NCI-H82 treated with DMSO at 0.1 percent for 48 hours (cell line): ENCODE measurements at regions not wholly inside any gene's neighbourhood (a gene's known extent, or its start where the extent isn't known, plus 50 kb on each side); places are given as distances from the start of the nearest gene placed in this dataset.
"Not testable (repeated sequence)": the region's sequence is repeated elsewhere in the genome, so short reads cannot be mapped to it uniquely, and the experiment has no call there.

ENCODE experiments used
- DNase-seq: peaks from one replicate; lab custom pipeline; 2025; ENCODE audit not compliant: unreplicated experiment; lab: John Stamatoyannopoulos, UW

DNA sequence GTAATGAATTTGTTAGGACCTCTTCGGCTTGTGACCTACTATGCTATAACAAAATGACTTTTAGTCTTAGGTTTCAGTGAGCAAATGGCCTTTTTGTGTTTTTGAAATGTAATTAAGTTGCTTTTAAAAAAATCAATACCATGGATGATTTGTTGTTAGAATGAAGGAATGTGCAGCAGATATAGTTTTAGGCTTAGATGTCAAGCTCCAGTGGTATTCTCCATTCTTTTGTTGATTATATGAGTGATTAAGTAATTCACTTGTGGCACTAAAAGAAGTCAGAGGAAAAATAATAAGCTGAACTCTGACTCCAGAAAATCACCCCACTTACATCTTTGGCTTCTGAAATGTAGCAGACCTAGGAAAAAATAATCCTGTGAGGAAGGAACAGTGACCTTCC, 474.1 kb upstream of the MIS18BP1 start:
- no peak for DNase-seq

DNA sequence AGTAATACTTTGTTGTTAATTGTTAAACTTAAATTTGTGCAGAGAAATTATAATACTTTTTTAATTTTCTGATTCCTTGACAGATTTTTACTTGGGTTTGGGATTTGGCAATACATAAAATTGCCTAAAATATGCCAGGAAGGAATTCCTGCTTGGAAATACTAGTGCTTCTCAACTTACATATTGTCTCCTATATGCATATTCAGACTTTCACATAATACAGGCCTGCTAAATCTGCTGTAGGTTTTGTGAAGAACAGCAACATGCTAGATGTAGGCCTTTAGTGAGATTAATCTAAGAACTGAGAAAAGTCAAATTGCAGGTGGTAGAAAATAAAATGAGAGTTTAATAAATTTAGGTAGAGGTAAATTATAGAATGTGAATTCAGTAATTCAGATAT, 468.5 kb upstream of the MIS18BP1 start:
- DNase-seq: no peak

DNA sequence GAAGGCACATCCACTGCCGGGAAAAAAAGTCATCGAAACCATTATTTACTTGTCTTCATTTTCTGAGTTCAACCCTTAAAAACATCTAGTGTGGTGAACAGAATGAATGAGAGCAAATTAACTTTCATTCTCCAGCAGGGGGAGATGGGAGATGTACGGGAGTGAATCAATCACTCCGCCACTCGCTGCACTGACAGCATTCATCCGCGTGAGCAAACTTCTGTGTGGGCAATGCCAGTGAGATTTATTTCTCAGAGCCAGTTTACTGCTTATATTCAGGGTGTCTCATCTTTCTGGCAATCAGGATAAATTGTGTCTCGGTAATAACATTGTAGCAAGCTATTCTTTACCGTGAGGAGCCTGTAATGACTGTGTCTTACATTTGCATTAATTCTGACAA, 463.6 kb upstream of the MIS18BP1 start:
- no peak for DNase-seq

DNA sequence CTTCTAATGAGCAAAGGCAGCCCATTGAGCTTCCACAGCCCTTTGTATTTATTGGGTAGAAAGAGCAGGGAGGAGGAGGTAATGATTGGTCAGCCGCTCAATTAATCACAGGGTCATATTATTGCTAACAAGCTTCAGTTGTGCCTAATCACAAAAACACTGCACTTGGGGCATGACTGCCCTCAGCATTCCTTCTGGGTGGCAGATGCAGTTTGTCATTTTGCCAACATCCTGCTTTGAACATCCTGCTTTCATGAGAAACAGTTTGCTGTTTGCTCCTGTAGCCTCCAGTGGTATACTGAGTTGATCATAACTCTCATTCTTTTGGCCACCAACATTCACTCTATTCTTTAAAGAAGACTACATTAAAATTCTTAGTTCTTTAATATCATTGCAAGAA, 462.9 kb upstream of the MIS18BP1 start:
- DNase-seq: no peak

DNA sequence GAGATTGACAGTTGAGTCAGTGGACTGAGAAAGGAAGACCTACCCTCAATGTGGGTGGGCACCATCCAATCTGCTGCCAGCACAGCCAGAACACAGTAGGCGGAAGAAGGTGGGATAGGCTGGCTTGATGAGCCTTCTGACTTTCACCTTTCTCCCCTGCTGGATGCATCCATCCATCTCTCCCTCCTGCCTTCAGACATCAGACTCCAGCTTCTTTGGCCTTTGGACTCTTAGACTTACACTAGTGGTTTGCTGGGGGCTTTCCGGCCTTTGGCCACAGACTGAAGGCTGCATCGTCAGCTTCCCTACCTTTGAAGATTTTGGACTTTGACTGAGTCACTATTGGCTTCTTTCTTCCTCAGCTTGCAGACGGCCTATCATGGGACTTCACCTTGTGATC, 456.5 kb upstream of the MIS18BP1 start:
- DNase-seq: no peak

DNA sequence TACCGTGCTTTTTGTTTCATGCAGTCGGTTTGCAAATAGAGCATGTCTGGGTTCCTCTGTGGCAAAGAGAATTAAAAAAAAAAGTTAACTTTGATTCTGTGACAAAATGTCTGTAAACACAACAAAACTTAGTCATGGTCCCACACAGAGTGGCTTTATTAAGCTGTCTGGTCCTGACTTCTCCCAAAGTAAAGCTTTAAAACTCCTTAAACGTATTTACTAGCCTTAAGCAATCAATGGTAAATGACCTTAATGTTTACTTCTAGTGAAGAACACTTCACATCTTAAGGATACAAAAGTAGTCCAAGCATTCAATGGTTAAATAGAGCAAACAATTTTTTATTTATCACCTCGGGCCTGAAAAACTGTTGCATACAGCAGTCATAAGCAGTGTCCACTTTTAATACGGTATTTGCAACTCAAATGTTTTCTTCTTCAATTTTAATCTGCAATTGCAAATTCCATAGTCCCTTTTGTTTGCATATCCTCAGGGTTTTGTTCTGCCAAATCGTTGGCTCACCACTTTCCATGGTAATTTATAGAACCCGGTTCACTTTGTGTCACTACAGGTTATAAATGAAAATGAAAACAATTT, 453.0 kb upstream of the MIS18BP1 start:
- DNase-seq: no peak

DNA sequence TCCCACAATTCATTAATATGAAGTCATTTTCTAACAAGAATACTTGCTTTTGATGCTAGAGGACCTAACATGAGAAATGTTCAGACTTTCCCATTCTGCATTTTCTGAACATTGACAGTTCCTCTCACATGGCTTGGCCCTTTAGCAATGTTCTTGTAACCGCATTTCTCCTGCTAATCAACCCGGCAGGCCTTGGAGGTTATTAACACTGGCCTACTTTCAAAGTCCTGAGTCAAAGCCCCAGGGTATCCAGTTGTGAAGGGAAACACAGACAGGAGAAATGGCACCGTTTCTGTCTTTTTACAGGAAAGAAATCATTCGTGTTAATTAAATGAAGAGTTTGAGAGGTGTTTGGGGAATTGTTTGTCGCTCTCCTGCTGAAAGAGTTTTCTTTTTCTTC, 446.5 kb upstream of the MIS18BP1 start:
- no peak for DNase-seq

DNA sequence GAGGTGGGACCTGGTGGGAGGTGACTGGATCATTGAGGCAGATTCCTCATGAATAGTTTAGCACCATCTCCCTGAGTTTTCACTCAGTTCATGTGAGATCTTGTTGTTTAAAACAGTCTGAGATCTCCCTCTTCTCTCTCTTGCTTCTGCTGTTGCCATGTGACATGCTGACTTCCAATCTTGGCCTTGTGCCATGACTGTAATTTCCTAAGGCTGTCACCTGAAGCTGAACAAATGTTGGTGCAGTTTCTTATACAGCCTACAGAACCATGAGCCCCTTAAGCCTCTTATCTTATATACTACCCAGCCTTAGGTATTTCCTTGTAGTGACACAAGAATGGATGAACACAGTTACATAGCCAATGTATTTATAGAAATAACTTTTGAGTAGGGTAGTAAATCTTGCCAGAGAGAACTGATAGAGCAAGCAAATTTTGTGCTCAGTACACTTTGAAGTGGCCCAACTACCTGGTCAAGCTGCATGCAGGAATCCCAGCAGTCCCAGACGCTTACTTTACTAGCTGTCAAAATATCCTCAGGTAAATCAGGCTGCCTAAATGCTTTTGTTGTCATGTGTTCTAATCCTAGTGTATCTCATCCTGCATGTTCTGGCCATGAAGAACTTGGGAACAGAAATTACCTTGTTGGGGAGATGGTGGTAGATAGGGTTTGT, 445.6 kb upstream of the MIS18BP1 start:
- peak; percentile 50 for DNase-seq

DNA sequence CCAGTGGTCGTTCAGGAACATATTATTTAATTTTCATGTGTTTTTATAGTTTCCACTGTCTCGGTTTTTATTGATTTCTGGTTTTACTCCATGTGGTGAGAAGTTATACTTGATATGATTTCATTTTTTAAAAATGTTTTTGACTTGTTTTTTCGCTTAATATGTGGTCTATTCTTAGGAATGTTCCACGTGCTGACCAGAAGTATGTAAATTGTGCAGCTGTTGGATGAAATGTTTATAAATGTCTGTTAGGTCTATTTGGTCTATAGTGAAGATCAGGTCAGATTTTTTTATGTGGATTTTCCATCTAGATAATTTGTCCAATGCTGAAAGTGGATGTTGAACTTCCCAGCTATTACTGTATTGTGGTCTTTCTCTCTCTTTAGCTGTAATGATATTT, 433.8 kb upstream of the MIS18BP1 start:
- DNase-seq: no peak

DNA sequence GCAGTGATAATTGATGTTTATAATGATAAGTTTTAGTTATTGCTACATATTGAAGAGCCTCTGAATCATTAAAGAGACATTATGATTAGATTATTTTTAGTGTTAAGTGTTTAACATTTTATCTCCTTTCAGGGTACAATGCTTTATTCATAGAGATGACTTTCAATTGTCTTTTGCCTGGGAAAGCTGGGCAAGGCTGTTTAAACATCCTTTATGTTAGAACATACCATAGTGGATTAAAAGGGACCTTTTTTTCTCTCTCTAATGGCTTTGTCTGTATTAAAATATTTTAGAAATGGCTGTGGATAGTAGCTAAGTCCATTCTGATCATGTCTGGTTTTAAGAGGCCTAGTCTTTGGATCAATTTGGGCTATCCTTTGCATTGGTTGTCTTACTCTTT, 427.5 kb upstream of the MIS18BP1 start:
- DNase-seq: no peak

DNA sequence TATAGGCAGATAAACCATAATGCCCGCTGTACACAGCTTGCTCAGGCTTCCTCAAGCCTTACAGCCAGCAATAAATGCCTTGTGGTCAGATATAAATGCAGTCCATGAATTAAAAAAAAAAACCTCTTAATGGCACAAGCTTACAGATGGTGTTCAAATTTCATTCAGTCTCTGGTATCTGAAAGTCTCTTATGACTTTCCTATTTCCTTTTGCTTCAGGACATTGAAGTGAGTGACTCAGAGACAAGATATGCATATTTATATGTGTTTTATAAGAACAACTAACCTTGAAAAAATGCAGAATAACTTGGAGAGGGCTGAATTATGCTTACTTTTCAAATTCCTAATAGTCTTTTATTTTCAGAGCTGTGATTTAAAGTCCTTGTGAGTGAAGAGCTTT, 426.9 kb upstream of the MIS18BP1 start:
- DNase-seq: no peak

DNA sequence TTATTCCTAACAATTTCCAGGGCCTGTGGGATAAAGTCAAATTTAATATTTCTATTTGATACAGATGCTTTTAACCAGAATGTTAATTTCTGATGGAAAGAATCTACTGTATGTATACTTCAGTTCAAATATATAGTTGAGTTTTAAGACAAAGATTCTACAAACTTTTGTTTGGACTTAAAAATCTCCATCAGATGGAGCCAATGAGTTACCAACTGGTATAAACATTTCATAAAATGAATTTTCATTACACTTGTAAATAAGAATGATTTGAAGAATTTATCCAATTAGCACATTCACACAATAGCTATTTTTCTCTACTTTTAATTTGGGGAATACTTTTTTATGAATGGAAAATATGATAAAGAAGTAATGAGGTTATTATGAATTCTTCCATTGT, 425.2 kb upstream of the MIS18BP1 start:
- DNase-seq: no peak

DNA sequence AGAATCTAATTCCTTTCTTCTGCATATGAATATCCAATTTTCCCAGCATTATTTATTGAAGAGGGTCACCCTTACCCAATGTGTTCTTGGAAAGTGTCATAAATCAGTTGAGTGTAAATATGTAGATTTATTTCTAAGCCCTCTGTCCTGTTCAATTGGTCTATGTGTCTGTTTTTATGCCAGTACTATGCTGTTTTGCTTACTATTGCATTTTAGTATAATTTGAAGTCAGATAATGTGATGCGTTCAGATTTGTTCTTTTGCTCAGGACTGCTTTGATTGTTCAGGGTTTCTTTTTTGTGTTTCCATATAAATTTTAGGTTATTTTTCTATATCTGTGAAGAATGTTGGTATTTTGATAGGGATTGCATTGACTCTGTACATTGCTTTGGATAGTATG, 420.4 kb upstream of the MIS18BP1 start:
- no peak for DNase-seq

DNA sequence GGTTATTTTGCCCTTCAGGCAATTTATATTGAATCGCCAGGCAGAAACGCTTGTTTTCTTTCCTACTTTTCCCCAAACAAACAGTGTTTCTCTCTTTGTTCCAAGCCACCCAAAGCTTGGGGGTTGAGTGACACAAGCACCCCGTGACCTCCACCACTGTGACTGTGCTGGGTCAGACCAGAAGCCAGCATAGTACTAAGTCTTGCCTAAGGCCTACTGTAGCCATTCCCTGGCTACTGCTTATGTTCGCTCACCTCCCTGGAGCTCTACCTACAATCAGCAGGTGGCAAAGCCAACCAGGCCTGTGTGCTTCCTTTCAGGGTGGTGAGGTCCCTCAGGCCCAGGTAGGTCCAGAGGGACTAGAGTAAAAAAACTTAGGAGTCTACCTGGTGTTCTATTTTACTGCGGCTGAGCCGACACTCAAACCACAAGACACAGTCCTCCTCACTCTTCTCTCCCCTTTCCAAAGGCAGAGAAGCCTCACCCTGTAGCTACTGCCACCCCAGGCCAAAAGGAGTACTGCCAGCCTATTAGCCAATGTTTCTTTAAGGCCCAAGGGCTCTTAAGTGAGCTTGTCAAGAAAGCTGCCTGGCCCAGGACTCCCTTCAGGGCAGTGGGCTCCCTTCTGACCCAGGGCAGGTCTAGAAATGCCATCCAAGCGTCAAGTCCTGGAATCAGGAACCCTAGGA, 411.8 kb upstream of the MIS18BP1 start:
- no peak for DNase-seq

DNA sequence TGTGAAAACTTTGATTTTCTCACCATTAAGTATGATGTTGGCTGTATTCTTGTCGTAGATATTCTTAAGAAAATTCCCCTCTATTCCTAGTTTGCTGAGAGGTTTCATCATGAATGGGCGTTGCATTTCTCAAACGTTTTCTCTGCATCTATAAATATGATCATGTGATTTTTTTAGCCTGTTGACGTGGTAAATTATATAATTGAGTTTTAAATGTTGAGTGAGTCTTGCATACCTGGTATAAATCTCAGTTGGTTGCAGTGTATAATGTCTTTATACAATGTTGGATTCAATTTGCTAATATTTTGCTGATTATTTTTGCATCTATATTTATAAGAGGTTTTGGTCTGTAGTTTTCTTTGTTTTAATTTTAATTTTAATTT, 405.9 kb upstream of the MIS18BP1 start:
- DNase-seq: no peak

DNA sequence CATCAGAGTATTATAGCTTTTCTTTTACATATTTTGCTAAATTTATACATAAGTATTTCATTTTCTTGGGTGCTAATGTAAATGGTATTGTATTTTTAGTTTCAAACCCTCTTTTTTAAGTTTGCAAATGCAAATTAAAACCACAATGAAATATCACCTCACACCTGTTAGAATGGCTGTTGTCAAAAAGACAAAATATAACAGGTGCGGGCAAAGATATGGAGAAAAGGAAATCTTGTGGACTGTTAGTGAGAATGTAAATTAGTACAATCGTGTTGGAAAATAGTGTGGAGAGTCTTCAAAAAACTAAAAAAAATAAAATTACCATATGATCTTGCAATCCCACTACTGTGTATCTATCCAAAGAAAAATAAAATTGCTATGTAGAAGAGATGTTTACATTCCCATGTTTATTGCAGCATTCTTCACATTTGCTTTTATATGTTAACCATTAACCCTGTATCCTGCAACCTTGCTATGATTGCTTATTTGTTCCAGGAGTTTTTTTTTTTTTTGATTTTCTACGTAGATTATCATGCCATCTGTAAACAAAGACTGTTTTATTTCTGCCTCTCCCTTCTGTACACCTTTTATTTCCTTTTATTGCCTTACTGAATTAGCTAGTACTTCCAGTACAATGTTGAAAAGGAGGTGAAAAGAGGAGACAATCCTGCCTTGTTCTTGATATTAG, 405.4 kb upstream of the MIS18BP1 start:
- no peak for DNase-seq

DNA sequence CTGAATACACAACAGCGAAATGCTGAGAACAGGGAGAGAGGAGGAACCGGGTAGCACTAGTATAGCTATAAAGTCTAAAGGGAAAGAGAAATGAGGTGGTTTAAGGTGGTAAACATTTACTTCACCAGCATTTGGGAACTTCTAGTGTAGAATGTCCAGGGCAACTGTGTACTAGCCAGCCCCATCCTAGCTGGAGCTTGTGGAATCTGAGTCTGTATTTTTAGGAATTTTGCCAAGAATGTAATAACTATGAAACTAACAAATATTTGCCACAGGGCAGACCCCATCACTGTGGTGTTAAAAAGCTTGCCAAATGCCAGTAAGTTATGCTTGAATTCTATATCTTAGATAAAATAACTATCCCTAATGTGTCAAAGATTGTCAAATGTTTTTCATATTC, 398.9 kb upstream of the MIS18BP1 start:
- no peak for DNase-seq

DNA sequence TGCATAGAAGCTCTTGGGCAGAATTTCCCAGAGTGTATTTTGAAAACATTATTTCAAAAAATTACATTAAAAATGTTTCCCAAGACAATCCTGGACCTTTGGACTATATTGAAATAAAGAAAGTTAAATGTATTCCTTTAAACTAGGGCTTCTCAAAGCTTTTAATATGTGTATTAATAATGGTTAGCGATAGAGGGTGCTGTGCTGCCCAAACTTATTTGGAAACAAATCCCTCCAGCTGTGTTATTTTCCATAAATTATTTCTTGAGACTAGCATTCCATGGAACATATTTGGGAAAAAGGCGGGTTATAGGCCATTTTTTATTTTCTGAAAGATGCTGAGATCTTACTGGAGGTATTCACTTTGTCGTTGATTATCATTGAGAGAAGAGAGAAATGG, 397.8 kb upstream of the MIS18BP1 start:
- no peak for DNase-seq

DNA sequence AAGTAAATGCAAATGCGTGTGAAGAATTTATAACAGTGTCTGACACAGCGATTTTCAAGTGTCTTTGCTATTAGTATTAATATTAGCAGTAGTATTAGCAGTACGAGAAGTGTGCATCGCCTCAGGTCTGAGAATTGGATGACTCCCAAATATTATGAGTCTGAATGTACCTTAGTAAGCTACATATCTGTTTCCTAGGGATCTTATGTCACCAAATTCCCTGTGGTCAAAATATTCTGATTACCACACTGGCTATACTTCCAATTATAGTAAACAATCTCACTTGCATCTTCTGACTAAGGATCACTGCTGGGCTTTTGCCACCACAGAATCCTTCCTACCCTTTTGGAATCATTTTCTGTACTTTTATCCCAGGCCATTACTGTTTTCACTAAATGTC, 396.0 kb upstream of the MIS18BP1 start:
- no peak for DNase-seq

DNA sequence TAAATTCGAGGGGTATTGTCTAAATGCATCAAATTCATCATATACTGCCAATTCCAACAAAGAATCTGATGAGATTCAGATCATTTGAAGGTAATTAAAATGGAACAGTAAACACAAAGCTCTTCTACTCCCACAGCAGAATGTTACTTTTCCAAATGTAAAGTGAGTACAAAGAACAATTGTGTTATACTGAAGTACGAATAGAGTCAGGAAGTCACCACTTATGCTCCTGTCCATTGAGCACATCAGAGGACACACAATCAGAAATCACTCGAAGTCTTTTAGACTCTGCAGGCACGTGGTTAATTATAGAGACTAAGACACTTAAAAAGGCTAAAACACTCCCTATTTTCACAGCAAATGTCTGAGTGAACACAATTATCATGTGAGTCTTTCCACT, 388.5 kb upstream of the MIS18BP1 start:
- DNase-seq: no peak

DNA sequence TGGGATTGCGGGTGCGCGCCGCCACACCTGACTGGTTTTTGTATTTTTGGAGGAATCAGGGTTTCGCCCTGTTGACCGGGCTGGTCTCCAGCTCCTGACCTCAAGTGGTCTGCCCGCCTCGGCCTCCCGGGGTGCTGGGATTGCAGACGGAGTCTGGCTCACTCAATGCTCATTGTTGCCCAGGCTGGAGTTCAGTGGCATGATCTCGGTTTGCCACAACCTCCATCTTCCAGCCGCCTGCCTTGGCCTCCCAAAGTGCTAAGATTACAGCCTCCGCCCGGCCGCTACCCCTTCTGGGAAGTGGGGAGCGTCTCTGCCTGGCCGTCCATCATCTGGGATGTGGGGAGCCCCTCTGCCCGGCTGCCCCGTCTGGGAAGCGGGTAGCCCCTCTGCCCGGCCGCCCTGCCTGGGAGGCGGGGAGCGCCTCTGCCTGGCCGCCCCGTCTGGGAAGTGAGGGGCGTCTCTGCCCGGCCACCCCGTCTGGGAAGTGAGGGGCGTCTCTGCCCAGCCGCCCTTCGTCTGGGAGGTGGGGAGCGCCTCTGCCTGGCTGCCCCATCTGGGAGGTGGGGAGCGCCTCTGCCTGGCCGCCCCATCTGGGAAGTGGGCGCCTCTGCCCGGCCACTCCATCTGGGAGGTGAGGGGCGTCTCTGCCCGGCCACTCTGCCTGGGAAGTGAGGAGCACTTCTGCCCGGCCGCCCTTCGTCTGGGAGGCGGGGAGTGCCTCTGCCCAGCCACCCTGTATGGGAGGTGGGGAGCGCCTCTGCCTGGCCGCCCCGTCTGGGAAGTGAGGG, 381.8 kb upstream of the MIS18BP1 start:
- not testable (repeated sequence) for DNase-seq
